NCI-H2029 treated with DMSO at 0.1 percent for 48 hours (cell line): ENCODE measurements at regions not wholly inside any gene's neighbourhood (a gene's known extent, or its start where the extent isn't known, plus 50 kb on each side); places are given as distances from the start of the nearest gene placed in this dataset.
"Not testable (repeated sequence)": the region's sequence is repeated elsewhere in the genome, so short reads cannot be mapped to it uniquely, and the experiment has no call there.

Experiments
- DNase-seq: peaks from one replicate; lab custom pipeline; 2025; lab: John Stamatoyannopoulos, UW

DNA sequence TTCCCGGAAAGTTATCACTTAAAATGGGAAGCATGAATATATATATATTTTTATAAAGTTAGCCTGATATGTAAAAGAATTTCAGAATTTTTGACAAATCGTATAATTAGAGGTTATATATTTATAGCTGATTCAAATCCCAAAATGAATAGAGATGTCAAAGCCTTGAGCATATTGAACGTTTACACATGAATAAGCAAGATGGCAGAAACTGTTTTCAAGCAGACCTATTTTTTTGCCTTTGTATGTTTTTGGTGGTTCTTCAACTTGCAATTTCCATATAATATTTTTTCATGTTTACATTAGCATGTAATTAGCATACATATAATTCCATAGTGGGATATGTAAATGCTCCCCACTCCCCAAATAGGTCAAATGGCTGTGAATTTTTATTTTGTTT, 189.9 kb downstream of the PRL start:
- DNase-seq: no peak

GRCh38 chr6:22108199-22108598, 188.6 kb downstream of the PRL start:
- no peak for DNase-seq

GRCh38 chr6:22110061-22110460, 186.8 kb downstream of the PRL start:
- DNase-seq: no peak

DNA sequence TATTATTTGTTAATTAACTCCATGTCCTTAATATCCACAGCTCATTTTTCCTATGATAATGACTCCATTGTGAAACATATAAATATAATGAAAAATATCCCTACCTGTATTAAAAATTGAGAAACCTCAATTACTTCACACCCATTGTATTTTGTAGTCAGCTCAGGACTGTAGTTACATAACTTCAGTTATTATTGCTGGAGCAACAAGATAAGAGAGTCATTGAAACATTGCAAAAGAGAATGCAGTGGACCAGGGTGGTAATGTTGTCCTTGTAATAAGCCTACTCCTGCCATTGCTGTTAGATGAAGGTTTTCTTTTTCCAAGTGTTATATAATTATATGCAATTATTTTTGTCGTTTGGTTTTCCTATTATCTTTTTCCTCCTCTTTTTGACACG, 184.4 kb downstream of the PRL start:
- DNase-seq: no peak

DNA sequence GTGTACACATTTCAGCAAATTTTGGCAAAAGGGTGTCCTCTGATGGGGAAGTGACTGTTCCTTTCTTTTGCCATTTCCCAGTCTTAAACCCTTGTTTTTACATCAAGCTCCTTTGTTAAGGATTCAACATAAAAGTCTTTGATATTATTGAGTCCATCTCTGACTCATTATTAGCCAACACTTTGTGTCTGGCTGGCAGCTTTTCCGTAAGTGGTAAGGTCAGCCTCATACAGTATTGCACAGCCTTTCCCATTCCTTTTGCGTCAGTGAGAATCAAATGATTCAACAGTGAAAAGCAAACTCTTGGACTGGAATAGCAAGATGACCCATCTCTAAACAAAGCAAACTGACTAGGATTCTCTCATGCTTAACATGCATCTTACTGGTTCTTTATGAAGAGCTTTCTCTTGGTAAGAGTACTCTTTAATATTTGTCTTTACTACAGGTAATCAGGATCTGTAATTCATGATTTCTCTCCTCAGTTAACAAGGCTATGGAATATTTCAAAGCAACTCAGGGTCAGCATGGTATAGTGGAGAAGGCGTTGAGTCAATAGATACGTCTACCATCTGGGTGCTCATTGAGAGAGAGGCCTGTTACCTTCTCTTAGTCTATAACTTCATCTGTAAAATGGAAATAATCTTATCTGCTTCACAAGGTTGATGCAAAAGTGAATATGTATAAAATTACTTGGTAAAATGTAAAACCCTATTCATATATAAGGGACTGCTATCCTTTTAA, 183.6 kb downstream of the PRL start:
- no peak for DNase-seq

DNA sequence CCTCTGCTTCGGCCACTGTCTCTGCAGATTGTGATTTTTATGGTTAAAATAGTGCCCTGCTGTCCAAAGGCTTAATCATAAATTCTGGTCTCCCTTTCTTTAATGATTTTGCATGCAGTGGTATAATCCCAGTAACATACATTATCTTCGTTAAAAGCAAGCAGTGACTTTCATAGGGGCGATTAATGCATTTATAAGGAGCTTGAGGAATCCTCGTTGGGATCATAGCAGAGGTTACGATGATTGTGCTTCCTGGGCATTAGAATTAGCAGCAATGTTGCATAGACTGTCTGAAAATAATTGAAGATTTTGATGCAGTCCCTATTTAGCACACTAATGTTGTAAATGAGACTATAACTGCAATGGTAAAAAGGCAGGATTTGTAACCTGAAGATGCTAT, 181.3 kb downstream of the PRL start:
- DNase-seq: no peak

DNA sequence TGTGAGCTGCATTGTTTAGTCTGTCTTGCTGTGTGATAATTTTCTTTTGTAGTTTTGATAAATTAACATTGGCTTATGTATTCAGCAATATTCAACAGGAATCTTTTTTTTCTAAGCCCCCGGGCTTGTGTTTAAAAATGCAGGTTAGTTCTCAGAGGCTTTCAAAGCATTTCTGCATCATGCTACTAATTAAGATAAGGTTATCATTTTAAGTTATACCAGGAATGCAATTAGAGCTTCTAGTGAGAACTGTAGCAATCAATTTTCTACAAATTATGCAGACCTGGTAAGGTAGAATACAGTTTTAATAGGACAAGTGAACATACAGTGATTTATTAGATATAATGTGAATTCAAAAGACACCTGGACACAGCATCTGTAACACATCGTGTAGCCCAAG, 179.2 kb downstream of the PRL start:
- DNase-seq: no peak

DNA sequence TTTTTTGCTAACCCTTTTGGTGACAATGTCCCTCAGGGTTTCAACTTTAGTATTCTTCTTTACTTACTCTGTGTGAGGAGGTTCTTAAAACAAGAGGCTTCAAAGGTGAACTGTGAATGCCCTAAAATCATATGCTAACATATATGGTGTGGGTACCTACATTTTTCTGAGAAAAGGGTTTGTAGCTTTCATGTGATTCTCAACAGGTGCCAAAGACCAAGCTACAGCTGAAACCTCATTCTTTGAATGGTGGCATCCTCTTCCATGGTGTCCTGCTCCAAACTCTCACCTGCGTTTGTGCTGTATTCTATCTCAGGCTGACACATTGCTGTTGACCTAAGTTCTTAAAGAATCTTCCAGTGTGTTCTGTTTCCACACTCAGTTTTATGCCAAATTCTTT, 177.3 kb downstream of the PRL start:
- DNase-seq: no peak

GRCh38 chr6:22124756-22125155, 172.1 kb downstream of the PRL start:
- no peak for DNase-seq

GRCh38 chr6:22126910-22127309, 169.9 kb downstream of the PRL start:
- no peak for DNase-seq

- DNase-seq: no peak
Measured at GRCh38 chr6:22129751-22130150, 167.1 kb downstream of the PRL start.

DNA sequence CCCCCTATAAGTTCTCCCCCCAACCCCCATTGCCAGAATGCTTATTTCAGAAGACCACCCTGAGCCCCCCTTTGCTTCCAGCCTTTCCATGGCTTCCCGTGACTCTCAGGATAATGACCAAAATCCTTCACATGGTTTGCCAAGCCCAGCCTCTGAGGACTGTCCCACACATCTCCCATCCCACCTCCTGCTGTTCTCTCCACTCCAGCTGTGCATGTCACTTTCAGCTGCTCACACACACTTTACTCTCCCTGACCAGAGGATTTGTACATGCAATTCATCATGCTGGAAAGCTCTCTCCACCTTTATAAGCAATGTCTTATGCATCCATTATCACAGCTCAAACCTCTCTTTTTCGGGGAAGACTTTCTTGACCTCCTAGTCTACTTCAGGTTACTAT, 164.2 kb downstream of the PRL start:
- DNase-seq: no peak

DNA sequence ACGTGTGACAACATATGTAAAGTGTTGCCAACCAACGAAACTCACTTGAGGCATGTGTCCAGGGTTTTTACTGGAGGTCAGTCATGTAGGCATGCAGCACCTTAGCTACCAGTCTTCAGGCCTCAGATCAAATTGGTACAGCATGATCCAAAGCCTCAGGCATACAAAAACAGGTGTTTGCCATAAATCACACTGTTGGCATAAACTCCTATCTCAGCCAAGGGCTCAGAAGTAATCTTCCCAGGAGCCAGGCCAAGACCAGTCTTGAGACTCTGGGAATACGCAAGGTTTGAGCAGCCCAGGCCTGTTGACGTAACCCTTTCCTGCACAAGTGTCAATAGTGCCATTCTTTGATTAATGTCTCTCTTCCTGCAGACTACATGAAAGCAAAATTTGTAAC, 163.5 kb downstream of the PRL start:
- DNase-seq: no peak

DNA sequence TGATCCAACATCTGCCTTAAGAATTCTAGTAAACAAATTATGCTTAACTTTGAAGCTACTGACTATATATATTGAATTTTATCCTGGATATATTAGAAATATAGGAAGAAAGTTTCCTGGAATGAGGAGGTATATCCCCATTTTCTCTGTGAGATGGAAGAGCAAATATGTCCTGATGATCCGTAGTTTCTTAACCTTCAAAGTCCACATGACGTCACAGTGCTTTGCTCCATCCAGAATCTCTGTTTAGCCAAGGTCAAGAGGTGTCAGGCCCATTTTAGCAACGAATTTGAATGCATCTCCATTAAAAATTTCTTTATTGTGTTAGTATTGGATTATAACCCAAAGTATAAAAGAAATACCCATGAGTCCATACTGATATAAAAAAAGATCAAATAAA, 162.5 kb downstream of the PRL start:
- DNase-seq: no peak

DNA sequence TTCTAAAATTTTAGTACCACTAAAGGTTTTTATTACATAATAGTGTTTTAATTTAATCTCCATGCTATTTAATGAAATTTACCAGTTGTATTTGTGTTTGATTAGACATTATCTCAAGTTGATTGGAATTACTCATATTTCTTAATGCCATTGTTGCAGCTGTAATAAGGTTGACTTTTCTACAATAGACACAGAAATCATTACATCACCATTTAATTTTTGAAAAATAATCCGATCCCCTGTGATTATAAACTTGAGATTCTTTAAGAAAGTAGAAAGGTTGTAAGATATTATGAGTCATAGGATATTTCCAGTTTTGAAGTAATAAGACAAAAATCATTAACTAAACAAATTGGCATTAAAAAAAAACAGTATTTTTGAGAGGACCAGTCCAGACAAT, 161.4 kb downstream of the PRL start:
- DNase-seq: no peak

DNA sequence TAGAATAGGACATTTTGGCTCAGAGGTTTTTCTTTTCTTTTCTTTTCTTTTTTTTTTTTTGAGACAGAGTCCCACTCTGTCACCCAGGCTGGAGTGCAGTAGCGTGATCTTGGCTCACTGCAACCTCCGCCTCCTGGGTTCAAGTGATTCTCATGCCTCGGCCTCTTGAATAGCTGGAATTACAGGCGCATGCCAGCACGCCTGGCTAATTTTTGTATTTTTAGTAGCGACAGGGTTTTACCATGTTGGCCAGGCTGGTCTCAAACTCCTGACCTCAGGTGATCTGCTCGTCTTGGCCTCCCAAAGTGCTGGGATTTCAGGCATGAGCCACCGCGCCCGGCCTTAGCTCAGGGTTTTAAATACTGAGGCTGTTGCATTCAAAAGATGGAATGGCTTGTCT, 156.1 kb downstream of the PRL start:
- DNase-seq: not testable (repeated sequence)

DNA sequence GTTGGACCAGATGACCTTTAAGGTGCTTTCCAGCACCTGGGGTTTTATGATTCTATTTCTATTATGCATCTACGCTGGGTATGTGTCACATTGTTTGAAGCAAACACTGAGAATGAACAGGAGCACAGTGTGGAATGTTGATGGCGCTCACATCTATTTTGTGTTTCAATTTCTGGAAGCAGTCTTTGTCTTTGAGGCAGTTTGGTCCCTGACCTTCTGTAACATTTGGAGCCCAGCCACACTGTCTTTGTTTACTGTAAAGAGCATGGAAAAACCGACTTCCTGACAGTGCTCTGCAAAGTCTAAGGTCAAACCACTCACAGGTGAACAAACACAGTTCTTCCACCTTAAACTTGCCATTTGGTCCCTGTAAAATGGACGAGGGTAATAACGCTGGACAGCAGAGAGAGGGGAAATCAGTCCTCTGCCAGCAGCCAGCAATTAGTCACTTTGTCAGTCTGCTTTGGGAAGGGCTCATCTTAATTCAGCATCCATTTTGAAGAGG, 155.5 kb downstream of the PRL start:
- DNase-seq: peak; percentile 97

- DNase-seq: no peak
Measured at GRCh38 chr6:22142856-22143255, 154.0 kb downstream of the PRL start.

DNA sequence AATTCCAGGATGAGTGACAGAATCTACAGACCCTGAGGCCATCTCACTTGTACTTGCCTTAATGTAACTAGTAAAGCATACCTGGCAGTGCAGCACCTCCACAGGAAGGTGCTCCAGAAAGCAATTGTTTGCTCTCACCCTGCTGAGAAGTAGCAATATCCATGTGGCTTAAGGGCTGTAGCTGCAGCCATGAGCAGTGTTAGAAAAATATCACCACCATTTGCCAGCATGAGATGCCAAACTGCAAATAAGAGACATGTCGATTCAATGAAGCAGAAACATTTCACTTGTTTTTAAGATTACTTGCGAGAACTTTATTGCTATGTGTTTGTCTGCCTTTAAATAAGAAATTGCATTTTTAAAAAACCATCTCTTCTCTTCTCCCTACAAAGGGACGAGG, 151.5 kb downstream of the PRL start:
- peak; percentile 55 for DNase-seq

DNA sequence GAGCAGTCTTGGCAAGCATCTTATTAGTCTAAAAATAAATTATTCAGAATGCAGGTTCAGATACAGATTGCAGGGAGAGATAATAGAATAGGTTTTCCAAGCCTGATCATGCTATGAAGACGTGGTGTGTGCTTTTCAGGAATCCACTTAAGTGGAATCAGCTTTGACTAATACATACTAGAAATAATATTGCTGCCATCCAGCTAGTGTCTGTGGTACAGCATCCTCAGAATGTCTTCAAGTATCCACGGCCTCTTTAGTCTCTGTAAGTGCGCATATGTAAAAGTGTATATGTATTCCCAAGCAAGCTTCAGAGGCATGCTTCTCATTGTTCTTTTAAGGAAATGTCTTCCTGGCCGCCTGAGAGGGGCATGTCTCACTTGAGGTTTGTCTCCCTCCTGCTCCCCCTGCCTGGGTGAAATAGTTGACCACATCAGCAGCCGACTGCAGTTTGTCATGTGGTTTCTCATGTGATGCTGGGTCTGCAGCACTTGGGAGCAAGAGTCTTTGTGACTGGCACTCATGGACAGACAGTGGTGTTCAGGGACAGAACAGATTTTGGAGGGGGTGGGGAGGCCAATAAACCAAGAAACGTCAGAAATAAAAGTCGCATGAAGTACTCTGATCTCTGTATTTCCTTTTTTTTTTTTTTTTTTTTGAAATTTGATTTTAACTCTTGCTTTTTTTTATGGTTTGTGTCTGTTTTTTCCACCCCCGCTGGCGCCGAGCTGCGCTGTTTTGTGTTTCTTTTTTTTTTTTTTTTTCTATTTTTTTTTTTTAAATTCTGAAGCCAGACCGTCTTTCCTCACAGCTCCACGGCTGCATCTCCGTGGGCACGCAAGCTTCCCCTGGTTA, 150.8 kb downstream of the PRL start:
- peak; percentile 56 for DNase-seq

DNA sequence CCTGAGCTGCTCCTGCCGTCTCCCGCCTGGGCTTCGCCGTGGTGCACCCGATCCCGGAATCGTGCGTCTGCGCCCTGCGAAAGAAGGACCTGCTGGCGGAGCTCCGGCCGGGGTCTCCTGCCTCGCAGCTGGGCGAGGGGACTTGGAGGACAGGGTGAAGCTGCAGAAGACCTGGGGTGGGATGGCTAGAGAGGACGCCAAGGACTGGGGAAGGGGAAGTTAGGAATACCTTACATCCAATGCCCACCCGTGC, 150.2 kb downstream of the PRL start:
- no peak for DNase-seq

GRCh38 chr6:22146931-22147701, 149.7 kb downstream of the PRL start:
- no peak for DNase-seq
